OCI-LY3 (cell line): ENCODE measurements at regions not wholly inside any gene's neighbourhood (a gene's known extent, or its start where the extent isn't known, plus 50 kb on each side); places are given as distances from the start of the nearest gene placed in this dataset.

ENCODE experiments used
- H2AFZ ChIP-seq: fragments of 200-600, 300-600 bp; shearing (Covaris generic); 2 replicates; pipeline ENCODE4 v1.6.0; 2014; ENCODE audit warnings: antibody characterized with exemption, low read depth, low read length
- H3K27ac ChIP-seq: fragments of 200-600, 300-600 bp; sonication (generic); 2 replicates; pipeline ENCODE4 v1.5.1; 2014; ENCODE audit warnings: mild to moderate bottlenecking, low read length, moderate library complexity, mixed read lengths
- H3K27me3 ChIP-seq: fragments of 200-600, 300-600 bp; sonication (generic); 2 replicates; pipeline ENCODE4 v1.6.1; 2014; ENCODE audit warnings: low read depth, low read length, mixed read lengths
- H3K36me3 ChIP-seq: fragments of 200-600, 300-600 bp; sonication (generic); replicated peaks from 2 replicates; pipeline ENCODE3; 2014; ENCODE audit warnings: low read depth, low read length, mixed read lengths
- H3K4me1 ChIP-seq: fragments of 300-600, 200-600 bp; sonication (generic); 2 replicates; pipeline ENCODE4 v1.6.1; 2014; ENCODE audit warnings: low read length, mixed read lengths
- H3K4me2 ChIP-seq: fragments of 200-600, 300-600 bp; sonication (generic); 2 replicates; pipeline ENCODE4 v1.6.1; 2014; ENCODE audit warnings: low read length, mixed read lengths
- H3K4me3 ChIP-seq: fragments of 300-600, 200-600 bp; sonication (generic); 2 replicates; pipeline ENCODE4 v1.5.1; 2014; ENCODE audit warnings: antibody characterized with exemption, mild to moderate bottlenecking, low read length, moderate library complexity
- H3K79me2 ChIP-seq: fragments of 300-600, 200-600 bp; shearing (Covaris generic); 2 replicates; pipeline ENCODE4 v1.6.1; 2014; ENCODE audit warnings: mild to moderate bottlenecking, low read length, mixed read lengths
- H3K9ac ChIP-seq: fragments of 300-600, 200-600 bp; shearing (Covaris generic); 2 replicates; pipeline ENCODE4 v1.6.0; 2014; ENCODE audit warnings: mild to moderate bottlenecking, low read length, moderate library complexity
- H3K9me3 ChIP-seq: fragments of 200-600, 300-600 bp; shearing (Covaris generic); 2 replicates; pipeline ENCODE4 v1.6.1; 2014; ENCODE audit warnings: low read length, mixed read lengths; ENCODE audit not compliant: insufficient read depth
- H4K20me1 ChIP-seq: fragments of 200-600, 300-600 bp; sonication (generic); 2 replicates; pipeline ENCODE4 v1.6.1; 2016; ENCODE audit warnings: low read length, mixed read lengths; ENCODE audit not compliant: insufficient read depth
- CTCF ChIP-seq: fragments of 200-600, 300-600 bp; sonication (generic); IDR thresholded peaks from 2 replicates; pipeline ENCODE4 v1.5.1; 2014; ENCODE audit warnings: antibody characterized with exemption, low read length, low read depth
- EZH2phosphoT487 ChIP-seq: fragments of 200-600 bp; shearing (Covaris generic); IDR thresholded peaks from 2 replicates; pipeline ENCODE4 v1.6.1; 2018; ENCODE audit warnings: antibody characterized with exemption, mixed run types, low read depth

- Histone ChIP-seq H3K4me3 (no peak overlapping the region), H3K27ac (no peak overlapping the region), H3K4me2 (no peak overlapping the region), H3K9me3 (no peaks in the 10 kb centered on the region), H3K36me3 (no peaks in the 10 kb centered on the region), H3K79me2 (no peaks in the 10 kb centered on the region), H4K20me1 (no peaks in the 10 kb centered on the region), H3K27me3 (no peaks in the 10 kb centered on the region), H3K9ac (no peak overlapping the region), H3K4me1 (no peaks in the 10 kb centered on the region), H2AFZ (no peak overlapping the region)
- no peak for TF ChIP-seq EZH2phosphoT487
- TF ChIP-seq CTCF: no peak
These were observed 880.7 kb downstream of the LRRTM4 start for GRCh38 chr2:76641506-76641905.

GRCh38 chr2:76640905-76641304, 881.3 kb downstream of the LRRTM4 start:
- H3K27ac ChIP-seq: no peak overlapping the region
- no peaks in the 10 kb centered on the region for H4K20me1 ChIP-seq
- H3K79me2 ChIP-seq: no peaks in the 10 kb centered on the region
- H3K4me3 ChIP-seq: no peak overlapping the region
- no peak overlapping the region for H3K4me2 ChIP-seq
- TF ChIP-seq EZH2phosphoT487 (no peak), CTCF (no peak)
- H3K4me1 ChIP-seq: no peaks in the 10 kb centered on the region
- H2AFZ ChIP-seq: no peak overlapping the region
- H3K9ac ChIP-seq: no peak overlapping the region
- no peaks in the 10 kb centered on the region for H3K9me3 ChIP-seq
- H3K36me3 ChIP-seq: no peaks in the 10 kb centered on the region
- no peaks in the 10 kb centered on the region for H3K27me3 ChIP-seq

GRCh38 chr2:76639171-76639680, 883.0 kb downstream of the LRRTM4 start:
- H3K4me3 ChIP-seq: no peak overlapping the region
- H3K79me2 ChIP-seq: no peaks in the 10 kb centered on the region
- no peak overlapping the region for H3K9ac ChIP-seq
- H2AFZ ChIP-seq: no peak overlapping the region
- H4K20me1 ChIP-seq: no peaks in the 10 kb centered on the region
- TF ChIP-seq EZH2phosphoT487: no peak
- no peak for TF ChIP-seq CTCF
- no peaks in the 10 kb centered on the region for H3K9me3 ChIP-seq
- no peak overlapping the region for H3K4me2 ChIP-seq
- no peaks in the 10 kb centered on the region for H3K36me3 ChIP-seq
- H3K27me3 ChIP-seq: no peaks in the 10 kb centered on the region
- no peak overlapping the region for H3K27ac ChIP-seq
- no peaks in the 10 kb centered on the region for H3K4me1 ChIP-seq

GRCh38 chr2:76633276-76633921, 888.8 kb downstream of the LRRTM4 start:
- Histone ChIP-seq H3K9ac (no peak overlapping the region), H3K4me1 (no peaks in the 10 kb centered on the region), H4K20me1 (no peaks in the 10 kb centered on the region), H3K27me3 (no peaks in the 10 kb centered on the region), H3K9me3 (no peaks in the 10 kb centered on the region), H3K79me2 (no peaks in the 10 kb centered on the region), H3K4me3 (no peak overlapping the region), H3K27ac (no peak overlapping the region), H3K4me2 (no peak overlapping the region), H2AFZ (no peak overlapping the region), H3K36me3 (no peaks in the 10 kb centered on the region)
- no peak for TF ChIP-seq CTCF
- TF ChIP-seq EZH2phosphoT487: no peak
